ENCODE measurements at regions not wholly inside any gene's neighbourhood (a gene's known extent, or its start where the extent isn't known, plus 50 kb on each side); places are given as distances from the start of the nearest gene placed in this dataset.

DNA sequence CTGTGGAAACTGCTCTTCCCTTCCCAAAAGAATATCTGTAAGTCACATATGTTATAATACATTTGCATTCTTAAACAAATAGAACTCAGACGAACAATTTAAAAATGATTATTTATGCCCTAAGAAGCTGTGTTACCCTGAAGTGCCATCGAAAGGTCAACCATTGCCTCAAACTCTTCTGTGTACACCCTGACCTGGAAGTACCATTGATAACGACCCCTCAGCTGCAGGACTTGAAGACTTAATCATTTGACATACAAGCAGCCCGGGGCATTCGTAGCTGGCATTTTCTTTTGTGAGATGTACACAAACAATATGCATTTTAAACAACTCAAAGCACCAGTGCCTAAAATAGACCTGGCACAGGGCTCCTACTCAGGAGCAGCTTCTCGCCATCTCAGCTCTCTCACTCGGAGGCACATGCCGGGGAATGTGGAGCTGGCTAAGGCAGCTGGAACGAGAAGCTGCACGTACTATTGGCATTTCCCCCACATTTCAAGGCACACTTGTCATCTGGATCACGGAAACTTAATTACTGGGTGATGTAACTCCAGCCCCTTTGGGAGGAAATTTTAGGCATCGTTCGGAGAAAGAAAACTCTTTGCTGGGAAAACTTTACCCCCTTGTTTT is 170.0 kb upstream of the GALNT5 start:
- no peaks in the 10 kb centered on the region for H4K20me1 ChIP-seq (ENCODE audit: control insufficient read depth, extremely low read depth, insufficient read depth, low read length)
- no peaks in the 10 kb centered on the region for H3K79me2 ChIP-seq (ENCODE audit: control insufficient read depth, insufficient read depth, low read length)
- no peaks in the 10 kb centered on the region for H3K27me3 ChIP-seq (ENCODE audit: control insufficient read depth, insufficient read depth, low read length)
- H3K9ac ChIP-seq (ENCODE audit: insufficient read depth, low read length): no peak overlapping the region
- H3K4me1 ChIP-seq (ENCODE audit: control insufficient read depth, extremely low read depth, insufficient read depth, low read length): peaks cover 5% of the 10 kb centered on the region
- no peaks in the 10 kb centered on the region for H3K9me3 ChIP-seq (ENCODE audit: control insufficient read depth, insufficient read depth, low read depth, low read length)
- no peak for TF ChIP-seq EZH2 (IDR thresholded peaks at IDR 0.05; ENCODE audit: low read length, missing control alignments)
- TF ChIP-seq, protein P1, sequence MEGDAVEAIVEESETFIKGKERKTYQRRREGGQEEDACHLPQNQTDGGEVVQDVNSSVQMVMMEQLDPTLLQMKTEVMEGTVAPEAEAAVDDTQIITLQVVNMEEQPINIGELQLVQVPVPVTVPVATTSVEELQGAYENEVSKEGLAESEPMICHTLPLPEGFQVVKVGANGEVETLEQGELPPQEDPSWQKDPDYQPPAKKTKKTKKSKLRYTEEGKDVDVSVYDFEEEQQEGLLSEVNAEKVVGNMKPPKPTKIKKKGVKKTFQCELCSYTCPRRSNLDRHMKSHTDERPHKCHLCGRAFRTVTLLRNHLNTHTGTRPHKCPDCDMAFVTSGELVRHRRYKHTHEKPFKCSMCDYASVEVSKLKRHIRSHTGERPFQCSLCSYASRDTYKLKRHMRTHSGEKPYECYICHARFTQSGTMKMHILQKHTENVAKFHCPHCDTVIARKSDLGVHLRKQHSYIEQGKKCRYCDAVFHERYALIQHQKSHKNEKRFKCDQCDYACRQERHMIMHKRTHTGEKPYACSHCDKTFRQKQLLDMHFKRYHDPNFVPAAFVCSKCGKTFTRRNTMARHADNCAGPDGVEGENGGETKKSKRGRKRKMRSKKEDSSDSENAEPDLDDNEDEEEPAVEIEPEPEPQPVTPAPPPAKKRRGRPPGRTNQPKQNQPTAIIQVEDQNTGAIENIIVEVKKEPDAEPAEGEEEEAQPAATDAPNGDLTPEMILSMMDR (conservative IDR thresholded peaks at IDR 0.05 in 1 of 2, IDR thresholded peaks at IDR 0.05 in 1 of 2; ENCODE audit: low read depth in 1 of 2, low read length in 2 of 2): no peak
- peak overlapping the region; percentile 63 for H2AFZ ChIP-seq (ENCODE audit: low read length)
- no peak overlapping the region for H3K4me3 ChIP-seq (replicated peaks in 1 of 4; ENCODE audit: control extremely low read depth in 1 of 4, insufficient read depth in 1 of 4, low read depth in 3 of 4, low read length in 4 of 4)
- H3K36me3 ChIP-seq (ENCODE audit: control insufficient read depth, insufficient read depth, low read length): no peaks in the 10 kb centered on the region
- peak; percentile 45 to 81 for DNase-seq (ENCODE audit: low read depth in 2 of 2)
- peak overlapping the region; percentile 36 for H3K4me2 ChIP-seq (ENCODE audit: extremely low read depth, insufficient read depth, low read length)
- H3K27ac ChIP-seq (ENCODE audit: insufficient read depth, low read length): peak overlapping the region; percentile 9

DNA sequence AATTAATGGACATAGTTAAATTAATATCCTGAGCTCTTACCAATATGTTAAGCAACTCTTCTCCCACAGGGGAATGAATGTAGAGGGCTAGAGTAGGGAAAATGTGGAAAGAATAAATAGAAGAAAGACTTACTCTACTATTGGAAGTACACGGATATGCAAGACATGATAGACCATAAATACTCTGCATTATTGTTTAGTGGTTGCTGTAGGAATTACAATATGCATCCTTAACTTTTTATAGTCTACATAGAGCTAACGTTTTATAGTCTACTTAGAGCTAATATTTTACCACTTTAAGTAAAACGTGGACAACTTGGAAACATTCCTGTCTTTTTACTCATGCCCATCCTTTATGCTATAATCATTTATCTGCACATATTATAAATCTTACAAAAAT is 163.8 kb upstream of the GALNT5 start:
- no peak overlapping the region for H3K9ac ChIP-seq (ENCODE audit: insufficient read depth, low read length)
- H3K27ac ChIP-seq (ENCODE audit: insufficient read depth, low read length): no peak overlapping the region
- no peaks in the 10 kb centered on the region for H3K27me3 ChIP-seq (ENCODE audit: control insufficient read depth, insufficient read depth, low read length)
- H3K4me3 ChIP-seq (replicated peaks in 1 of 4; ENCODE audit: control extremely low read depth in 1 of 4, insufficient read depth in 1 of 4, low read depth in 3 of 4, low read length in 4 of 4): no peak overlapping the region
- no peak overlapping the region for H3K4me2 ChIP-seq (ENCODE audit: extremely low read depth, insufficient read depth, low read length)
- TF ChIP-seq, protein P1 (conservative IDR thresholded peaks at IDR 0.05 in 1 of 2, IDR thresholded peaks at IDR 0.05 in 1 of 2; ENCODE audit: low read depth in 1 of 2, low read length in 2 of 2): no peak
- TF ChIP-seq EZH2 (IDR thresholded peaks at IDR 0.05; ENCODE audit: low read length, missing control alignments): no peak
- no peaks in the 10 kb centered on the region for H3K9me3 ChIP-seq (ENCODE audit: control insufficient read depth, insufficient read depth, low read depth, low read length)
- H4K20me1 ChIP-seq (ENCODE audit: control insufficient read depth, extremely low read depth, insufficient read depth, low read length): no peaks in the 10 kb centered on the region
- no peak overlapping the region for H2AFZ ChIP-seq (ENCODE audit: low read length)
- no peaks in the 10 kb centered on the region for H3K79me2 ChIP-seq (ENCODE audit: control insufficient read depth, insufficient read depth, low read length)
- H3K36me3 ChIP-seq (ENCODE audit: control insufficient read depth, insufficient read depth, low read length): no peaks in the 10 kb centered on the region
- DNase-seq (ENCODE audit: low read depth in 2 of 2): no peak
- H3K4me1 ChIP-seq (ENCODE audit: control insufficient read depth, extremely low read depth, insufficient read depth, low read length): no peaks in the 10 kb centered on the region

DNA sequence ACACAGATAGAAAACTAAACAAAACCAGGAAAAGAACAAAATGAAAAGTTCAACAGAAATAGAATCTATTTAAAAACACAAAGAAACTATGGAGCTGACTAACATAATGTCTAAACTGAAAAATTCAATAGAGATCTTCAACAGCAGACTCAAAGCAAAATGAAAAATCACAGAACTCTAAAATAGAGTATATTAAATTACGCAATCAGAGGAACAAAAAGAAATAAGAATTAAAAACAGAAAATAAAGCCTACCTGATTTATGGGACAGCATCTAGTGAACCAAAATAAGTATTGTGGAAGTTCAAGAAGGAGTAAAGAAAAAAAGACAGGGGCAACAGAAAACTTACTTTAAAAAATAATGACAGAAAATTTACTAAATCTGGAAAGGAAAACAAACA is 152.1 kb upstream of the GALNT5 start:
- no peak for TF ChIP-seq EZH2 (IDR thresholded peaks at IDR 0.05; ENCODE audit: low read length, missing control alignments)
- Histone ChIP-seq H3K27me3 (ENCODE audit: control insufficient read depth, insufficient read depth, low read length) (no peaks in the 10 kb centered on the region), H3K27ac (ENCODE audit: insufficient read depth, low read length) (no peak overlapping the region), H2AFZ (ENCODE audit: low read length) (no peak overlapping the region), H3K79me2 (ENCODE audit: control insufficient read depth, insufficient read depth, low read length) (no peaks in the 10 kb centered on the region), H3K9ac (ENCODE audit: insufficient read depth, low read length) (no peak overlapping the region), H3K4me3 (replicated peaks in 1 of 4; ENCODE audit: control extremely low read depth in 1 of 4, insufficient read depth in 1 of 4, low read depth in 3 of 4, low read length in 4 of 4) (no peak overlapping the region), H3K4me1 (ENCODE audit: control insufficient read depth, extremely low read depth, insufficient read depth, low read length) (no peaks in the 10 kb centered on the region), H3K36me3 (ENCODE audit: control insufficient read depth, insufficient read depth, low read length) (no peaks in the 10 kb centered on the region), H3K9me3 (ENCODE audit: control insufficient read depth, insufficient read depth, low read depth, low read length) (no peaks in the 10 kb centered on the region), H4K20me1 (ENCODE audit: control insufficient read depth, extremely low read depth, insufficient read depth, low read length) (no peaks in the 10 kb centered on the region), H3K4me2 (ENCODE audit: extremely low read depth, insufficient read depth, low read length) (no peak overlapping the region)
- DNase-seq (ENCODE audit: low read depth in 2 of 2): no peak

All from fibroblast of lung (primary cell).